Activated naive CD4-positive, alpha-beta T cell treated with anti-CD3 and anti-CD28 coated beads, Interleukin-2, amount 50 U/mL, for 24 hours (primary cell): ENCODE measurements at regions not wholly inside any gene's neighbourhood (a gene's known extent, or its start where the extent isn't known, plus 50 kb on each side); places are given as distances from the start of the nearest gene placed in this dataset.
"Not testable (repeated sequence)": the region's sequence is repeated elsewhere in the genome, so short reads cannot be mapped to it uniquely, and the experiment has no call there.

Source experiments
- H3K27ac Mint-ChIP-seq: one replicate; pipeline ENCODE4 v1.8.0; 2021; ENCODE audit warnings: mild to moderate bottlenecking, mixed read lengths
- H3K27me3 Mint-ChIP-seq: one replicate; pipeline ENCODE4 v1.8.0; 2021; ENCODE audit warnings: mixed read lengths
- H3K36me3 Mint-ChIP-seq: one replicate; pipeline ENCODE4 v1.8.0; 2021; ENCODE audit warnings: mixed read lengths
- H3K4me1 Mint-ChIP-seq: one replicate; pipeline ENCODE4 v1.8.0; 2021; ENCODE audit warnings: mixed read lengths
- H3K4me3 Mint-ChIP-seq: one replicate; pipeline ENCODE4 v1.8.0; 2021; ENCODE audit warnings: mild to moderate bottlenecking, mixed read lengths
- H3K9me3 Mint-ChIP-seq: one replicate; pipeline ENCODE4 v1.8.0; 2021; ENCODE audit warnings: mixed read lengths

GRCh38 chr4:112049119-112049518, 96.1 kb upstream of the FAM241A start:
- not testable (repeated sequence) for H3K36me3 Mint-ChIP-seq, H3K9me3 Mint-ChIP-seq, H3K4me1 Mint-ChIP-seq, H3K4me3 Mint-ChIP-seq, H3K27ac Mint-ChIP-seq, H3K27me3 Mint-ChIP-seq

- Mint-ChIP-seq H3K27ac (no peak overlapping the region), H3K4me3 (no peak overlapping the region), H3K9me3 (no peaks in the 10 kb centered on the region), H3K4me1 (no peaks in the 10 kb centered on the region), H3K36me3 (no peaks in the 10 kb centered on the region), H3K27me3 (peaks cover 5% of the 10 kb centered on the region)
Measured at GRCh38 chr4:112053825-112054350, 91.4 kb upstream of the FAM241A start.

- H3K27ac Mint-ChIP-seq: no peak overlapping the region
- peaks cover 5% of the 10 kb centered on the region for H3K27me3 Mint-ChIP-seq
- no peaks in the 10 kb centered on the region for H3K4me1 Mint-ChIP-seq
- H3K9me3 Mint-ChIP-seq: no peaks in the 10 kb centered on the region
- no peaks in the 10 kb centered on the region for H3K36me3 Mint-ChIP-seq
- H3K4me3 Mint-ChIP-seq: no peak overlapping the region
Measured at GRCh38 chr4:112055100-112055499, 90.2 kb upstream of the FAM241A start.

GRCh38 chr4:112057470-112057869, 87.8 kb upstream of the FAM241A start:
- Mint-ChIP-seq H3K9me3 (no peaks in the 10 kb centered on the region), H3K36me3 (no peaks in the 10 kb centered on the region), H3K27me3 (peaks cover 6% of the 10 kb centered on the region), H3K4me1 (no peaks in the 10 kb centered on the region), H3K4me3 (no peak overlapping the region), H3K27ac (no peak overlapping the region)

GRCh38 chr4:112058433-112058832, 86.8 kb upstream of the FAM241A start:
- no peaks in the 10 kb centered on the region for H3K4me1 Mint-ChIP-seq
- no peak overlapping the region for H3K4me3 Mint-ChIP-seq
- no peaks in the 10 kb centered on the region for H3K36me3 Mint-ChIP-seq
- H3K9me3 Mint-ChIP-seq: no peaks in the 10 kb centered on the region
- H3K27me3 Mint-ChIP-seq: peaks cover 4% of the 10 kb centered on the region
- no peak overlapping the region for H3K27ac Mint-ChIP-seq

GRCh38 chr4:112060212-112060611, 85.0 kb upstream of the FAM241A start:
- Mint-ChIP-seq H3K27ac (no peak overlapping the region), H3K4me1 (no peaks in the 10 kb centered on the region), H3K36me3 (no peaks in the 10 kb centered on the region), H3K9me3 (no peaks in the 10 kb centered on the region), H3K27me3 (peaks cover 3% of the 10 kb centered on the region), H3K4me3 (no peak overlapping the region)

- Mint-ChIP-seq H3K4me3 (no peak overlapping the region), H3K4me1 (no peaks in the 10 kb centered on the region)
Measured at GRCh38 chr4:112061207-112061817, 83.9 kb upstream of the FAM241A start.

GRCh38 chr4:112063260-112063659, 82.0 kb upstream of the FAM241A start:
- H3K4me1 Mint-ChIP-seq: no peaks in the 10 kb centered on the region
- peaks cover 16% of the 10 kb centered on the region for H3K27me3 Mint-ChIP-seq
- H3K9me3 Mint-ChIP-seq: no peaks in the 10 kb centered on the region
- H3K36me3 Mint-ChIP-seq: no peaks in the 10 kb centered on the region
- H3K4me3 Mint-ChIP-seq: no peak overlapping the region
- no peak overlapping the region for H3K27ac Mint-ChIP-seq

More at GRCh38 chr4:112061207-112061817, 83.9 kb upstream of the FAM241A start:
- no peak overlapping the region for H3K27ac Mint-ChIP-seq
- H3K36me3 Mint-ChIP-seq: no peaks in the 10 kb centered on the region
- no peaks in the 10 kb centered on the region for H3K9me3 Mint-ChIP-seq
- peaks cover 6% of the 10 kb centered on the region for H3K27me3 Mint-ChIP-seq

- Mint-ChIP-seq H3K27me3 (peaks cover 15% of the 10 kb centered on the region), H3K9me3 (no peaks in the 10 kb centered on the region), H3K4me3 (no peak overlapping the region), H3K36me3 (no peaks in the 10 kb centered on the region), H3K27ac (no peak overlapping the region), H3K4me1 (no peaks in the 10 kb centered on the region)
Measured at GRCh38 chr4:112069110-112069509, 76.1 kb upstream of the FAM241A start.

GRCh38 chr4:112073181-112073580, 72.1 kb upstream of the FAM241A start:
- no peak overlapping the region for H3K27ac Mint-ChIP-seq
- H3K4me3 Mint-ChIP-seq: no peak overlapping the region
- peaks cover 3% of the 10 kb centered on the region for H3K27me3 Mint-ChIP-seq
- no peaks in the 10 kb centered on the region for H3K4me1 Mint-ChIP-seq
- no peaks in the 10 kb centered on the region for H3K36me3 Mint-ChIP-seq
- H3K9me3 Mint-ChIP-seq: no peaks in the 10 kb centered on the region

- no peaks in the 10 kb centered on the region for H3K4me1 Mint-ChIP-seq
- no peak overlapping the region for H3K27ac Mint-ChIP-seq
- H3K36me3 Mint-ChIP-seq: no peaks in the 10 kb centered on the region
- H3K27me3 Mint-ChIP-seq: peaks cover 2% of the 10 kb centered on the region
- no peaks in the 10 kb centered on the region for H3K9me3 Mint-ChIP-seq
- H3K4me3 Mint-ChIP-seq: no peak overlapping the region
Measured at GRCh38 chr4:112075129-112075753, 70.0 kb upstream of the FAM241A start.

GRCh38 chr4:112075906-112076305, 69.3 kb upstream of the FAM241A start:
- Mint-ChIP-seq H3K4me3 (no peak overlapping the region), H3K27ac (no peak overlapping the region), H3K27me3 (no peaks in the 10 kb centered on the region), H3K4me1 (no peaks in the 10 kb centered on the region), H3K36me3 (no peaks in the 10 kb centered on the region), H3K9me3 (no peaks in the 10 kb centered on the region)

- H3K4me3 Mint-ChIP-seq: no peak overlapping the region
- no peaks in the 10 kb centered on the region for H3K36me3 Mint-ChIP-seq
- H3K27ac Mint-ChIP-seq: no peak overlapping the region
- no peaks in the 10 kb centered on the region for H3K27me3 Mint-ChIP-seq
- no peaks in the 10 kb centered on the region for H3K9me3 Mint-ChIP-seq
- no peaks in the 10 kb centered on the region for H3K4me1 Mint-ChIP-seq
Measured at GRCh38 chr4:112076919-112077608, 68.2 kb upstream of the FAM241A start.

GRCh38 chr4:112077743-112078142, 67.5 kb upstream of the FAM241A start:
- no peak overlapping the region for H3K4me3 Mint-ChIP-seq
- H3K27ac Mint-ChIP-seq: no peak overlapping the region

GRCh38 chr4:112082954-112083586, 62.2 kb upstream of the FAM241A start:
- Mint-ChIP-seq H3K27ac (no peak overlapping the region), H3K9me3 (no peaks in the 10 kb centered on the region), H3K4me1 (no peaks in the 10 kb centered on the region), H3K27me3 (no peaks in the 10 kb centered on the region), H3K36me3 (no peaks in the 10 kb centered on the region), H3K4me3 (no peak overlapping the region)

More at GRCh38 chr4:112077743-112078142, 67.5 kb upstream of the FAM241A start:
- Mint-ChIP-seq H3K36me3 (no peaks in the 10 kb centered on the region), H3K27me3 (no peaks in the 10 kb centered on the region), H3K9me3 (no peaks in the 10 kb centered on the region), H3K4me1 (no peaks in the 10 kb centered on the region)
